Lung microvascular endothelial cell (primary cell): ENCODE measurements at regions not wholly inside any gene's neighbourhood (a gene's known extent, or its start where the extent isn't known, plus 50 kb on each side); places are given as distances from the start of the nearest gene placed in this dataset.
A peak's percentile ranks its signal among the peaks of the same experiment; 100 is the strongest.
"Not testable (repeated sequence)": the region's sequence is repeated elsewhere in the genome, so short reads cannot be mapped to it uniquely, and the experiment has no call there.

Experiments used
- DNase-seq, 2 donors: peaks; one replicate each; pipeline versions ENCODE4 v3.0.0 to v3.0.0-alpha.2; 2010; ENCODE audit warnings: low read depth in 2 of 2

- no peak for DNase-seq
These were observed 108.9 kb upstream of the CIBAR2 start for GRCh38 chr16:85220964-85221731.

- no peak for DNase-seq
These were observed 109.5 kb upstream of the CIBAR2 start for GRCh38 chr16:85221771-85222154.

- DNase-seq: no peak
These were observed 110.0 kb upstream of the CIBAR2 start for GRCh38 chr16:85222155-85222863.

GRCh38 chr16:85225257-85225656 is 113.0 kb upstream of the CIBAR2 start:
- DNase-seq: no peak

DNA sequence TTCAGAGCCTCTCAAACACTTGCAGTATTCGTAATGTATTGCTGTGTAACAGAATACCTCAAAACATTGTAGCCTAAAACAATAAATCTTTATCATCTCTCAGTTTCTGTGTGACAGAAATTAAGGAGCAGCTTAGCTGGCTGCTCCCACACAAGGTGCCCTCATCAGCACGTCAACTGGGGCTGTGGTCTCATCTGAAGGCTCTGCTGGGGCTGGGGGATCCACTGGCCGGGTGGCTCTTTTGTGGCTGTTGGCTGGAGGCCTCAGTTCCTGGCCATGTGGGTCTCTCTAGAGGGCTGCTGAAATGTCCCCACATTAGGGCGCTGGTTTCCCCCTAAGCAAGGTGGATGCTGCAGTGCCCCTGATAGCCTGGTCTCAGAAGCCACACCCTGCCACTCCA is 113.4 kb upstream of the CIBAR2 start:
- DNase-seq: no peak

DNA sequence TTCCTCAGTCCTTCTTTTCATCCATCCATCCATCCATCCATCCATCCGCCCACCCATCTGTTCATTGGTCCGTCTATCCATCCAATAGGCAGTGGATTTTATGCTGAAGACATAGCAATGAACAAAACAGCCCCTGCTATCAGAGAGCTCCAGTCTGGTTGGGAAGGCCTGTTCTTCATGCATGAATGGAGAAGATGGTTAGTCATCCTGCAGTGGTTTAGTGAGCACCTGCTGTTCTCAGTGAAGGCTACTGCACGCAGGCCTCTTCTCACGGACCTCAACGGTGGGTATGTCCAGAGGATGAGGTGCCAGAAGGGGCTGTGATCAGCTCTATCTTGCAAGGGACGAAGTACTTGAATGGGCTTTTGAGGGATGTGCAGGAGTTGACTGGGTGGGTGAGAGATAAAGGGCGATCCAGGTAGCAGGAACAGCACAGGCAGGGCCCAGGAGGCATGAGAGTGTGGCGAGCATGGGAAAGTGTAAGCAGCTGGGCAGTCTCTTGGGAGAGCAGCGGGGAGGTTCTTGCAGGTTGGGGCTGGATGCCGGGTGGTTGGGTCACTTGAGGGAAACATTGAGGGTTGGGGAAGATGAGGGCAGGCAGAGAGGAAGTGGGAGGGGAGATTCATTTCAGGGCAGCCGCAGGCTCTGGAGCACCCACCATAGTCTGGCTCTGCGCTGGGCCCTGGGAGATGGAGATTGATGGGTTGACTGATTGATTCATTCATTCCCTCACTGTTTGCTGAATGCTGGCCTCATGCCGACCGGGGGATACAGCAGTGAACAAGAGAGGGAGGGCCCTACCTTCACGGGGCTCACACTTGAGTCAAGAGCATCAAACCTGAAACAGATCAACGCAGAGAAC is 115.0 kb upstream of the CIBAR2 start:
- DNase-seq: no peak

DNA sequence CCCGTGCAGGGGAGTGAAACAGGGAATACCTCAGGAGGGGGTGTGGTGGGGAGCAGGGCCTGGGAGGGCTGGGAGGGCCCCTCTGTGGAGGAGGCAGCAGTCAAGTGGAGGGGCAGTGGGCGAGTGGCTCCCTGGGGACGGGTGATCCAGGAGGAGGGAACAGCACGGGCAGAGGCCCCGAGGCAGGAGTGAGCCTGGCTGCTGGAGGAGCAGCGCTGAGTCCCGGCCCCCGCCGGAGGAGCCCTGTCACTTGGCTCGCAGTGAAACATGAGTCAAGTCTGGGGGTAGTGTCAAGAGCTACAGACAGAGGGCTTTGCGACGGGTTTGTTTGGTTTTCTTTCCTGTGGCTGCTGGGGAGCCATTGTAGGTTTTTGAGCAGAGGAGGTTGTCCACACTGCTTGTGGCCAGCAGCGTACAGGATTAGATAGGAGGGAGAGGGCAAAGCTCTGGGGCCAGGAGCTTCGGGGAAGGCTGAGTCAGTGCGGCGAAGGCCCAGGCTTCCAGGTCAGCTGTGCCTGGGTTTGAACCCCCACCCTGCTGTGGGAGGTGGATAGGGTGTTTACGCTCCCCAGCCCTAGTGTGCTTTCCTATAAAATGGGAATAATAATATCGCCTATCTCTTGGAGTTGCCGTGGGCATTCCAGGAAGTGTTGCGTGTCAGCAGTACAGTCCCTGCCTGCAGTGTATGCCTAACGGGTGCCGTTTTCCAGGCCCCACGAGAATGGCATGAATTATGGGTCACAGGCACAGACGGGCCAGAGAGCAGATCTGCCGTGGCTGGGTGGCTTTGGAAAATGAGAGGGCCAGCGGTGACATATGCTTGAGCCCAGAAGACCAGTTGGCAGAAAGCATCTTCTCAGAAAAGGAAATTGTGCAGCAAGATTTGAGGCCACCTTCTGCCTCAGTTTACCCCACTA is 115.9 kb upstream of the CIBAR2 start:
- DNase-seq: peak in 1 of 2 donors; percentile 32

GRCh38 chr16:85228970-85229430 is 116.7 kb upstream of the CIBAR2 start:
- no peak for DNase-seq

GRCh38 chr16:85229869-85230462 is 117.7 kb upstream of the CIBAR2 start:
- DNase-seq: no peak

- DNase-seq: not testable (repeated sequence)
These were observed 118.6 kb upstream of the CIBAR2 start for GRCh38 chr16:85230764-85231383.

GRCh38 chr16:85231959-85232358 is 119.7 kb upstream of the CIBAR2 start:
- no peak for DNase-seq

- DNase-seq: no peak
These were observed 120.3 kb upstream of the CIBAR2 start for GRCh38 chr16:85232369-85233142.

- no peak for DNase-seq
These were observed 121.2 kb upstream of the CIBAR2 start for GRCh38 chr16:85233516-85233915.

GRCh38 chr16:85234310-85235204 is 122.3 kb upstream of the CIBAR2 start:
- DNase-seq: peak; percentile 48 to 55

- DNase-seq: peak; percentile 39 to 82
These were observed 123.9 kb upstream of the CIBAR2 start for GRCh38 chr16:85235991-85236817.

- no peak for DNase-seq
These were observed 124.5 kb upstream of the CIBAR2 start for GRCh38 chr16:85236818-85237150.

- no peak for DNase-seq
These were observed 125.5 kb upstream of the CIBAR2 start for GRCh38 chr16:85237817-85238216.
